Glutamatergic neuron (in vitro differentiated cells): ENCODE measurements at regions not wholly inside any gene's neighbourhood (a gene's known extent, or its start where the extent isn't known, plus 50 kb on each side); places are given as distances from the start of the nearest gene placed in this dataset.

ENCODE experiments used
- DNase-seq: peaks from one replicate; pipeline ENCODE4 v3.0.0; 2022
- H3K27ac Mint-ChIP-seq: one replicate; pipeline ENCODE4 v1.8.0; 2020; ENCODE audit warnings: mild to moderate bottlenecking, mixed read lengths, inconsistent platforms; ENCODE audit not compliant: unreplicated experiment
- H3K27me3 Mint-ChIP-seq: one replicate; pipeline ENCODE4 v1.8.0; 2020; ENCODE audit warnings: mild to moderate bottlenecking, moderate library complexity, mixed read lengths, inconsistent platforms; ENCODE audit not compliant: unreplicated experiment
- H3K36me3 Mint-ChIP-seq: one replicate; pipeline ENCODE4 v1.8.0; 2020; ENCODE audit warnings: mild to moderate bottlenecking, mixed read lengths, inconsistent platforms; ENCODE audit not compliant: unreplicated experiment
- H3K4me1 Mint-ChIP-seq: one replicate; pipeline ENCODE4 v1.8.0; 2020; ENCODE audit warnings: mild to moderate bottlenecking, low read depth, mixed read lengths, inconsistent platforms; ENCODE audit not compliant: unreplicated experiment
- H3K4me3 Mint-ChIP-seq: one replicate; pipeline ENCODE4 v1.8.0; 2020; ENCODE audit warnings: mild to moderate bottlenecking, mixed read lengths, inconsistent platforms; ENCODE audit not compliant: unreplicated experiment
- H3K9me3 Mint-ChIP-seq: one replicate; pipeline ENCODE4 v1.8.0; 2020; ENCODE audit warnings: mild to moderate bottlenecking, moderate library complexity, mixed read lengths, inconsistent platforms; ENCODE audit not compliant: unreplicated experiment
- CTCF ChIP-seq: fragments of 200-600 bp; sonication (generic); IDR thresholded peaks from one replicate; pipeline ENCODE4 v1.5.0; 2021; ENCODE audit not compliant: partially characterized antibody, unreplicated experiment

GRCh38 chr7:84614821-84615501, 420.4 kb upstream of the SEMA3A start:
- no peak overlapping the region for H3K27ac Mint-ChIP-seq
- peaks cover 3% of the 10 kb centered on the region for H3K4me1 Mint-ChIP-seq
- H3K9me3 Mint-ChIP-seq, result no peaks in the 10 kb centered on the region
- no peaks in the 10 kb centered on the region for H3K27me3 Mint-ChIP-seq
- no peaks in the 10 kb centered on the region for H3K36me3 Mint-ChIP-seq
- DNase-seq, result no peak
- no peak overlapping the region for H3K4me3 Mint-ChIP-seq
- no peak for TF ChIP-seq CTCF

GRCh38 chr7:84612981-84613681, 418.5 kb upstream of the SEMA3A start:
- H3K36me3 Mint-ChIP-seq, result no peaks in the 10 kb centered on the region
- DNase-seq, result no peak
- H3K27me3 Mint-ChIP-seq, result no peaks in the 10 kb centered on the region
- no peaks in the 10 kb centered on the region for H3K9me3 Mint-ChIP-seq
- no peak for TF ChIP-seq CTCF
- peaks cover 3% of the 10 kb centered on the region for H3K4me1 Mint-ChIP-seq
- no peak overlapping the region for H3K27ac Mint-ChIP-seq
- H3K4me3 Mint-ChIP-seq, result no peak overlapping the region

GRCh38 chr7:84611391-84611790, 416.8 kb upstream of the SEMA3A start:
- Mint-ChIP-seq H3K27ac (no peak overlapping the region), H3K4me3 (no peak overlapping the region), H3K36me3 (no peaks in the 10 kb centered on the region), H3K27me3 (no peaks in the 10 kb centered on the region), H3K4me1 (peaks cover 3% of the 10 kb centered on the region), H3K9me3 (no peaks in the 10 kb centered on the region)
- TF ChIP-seq CTCF, result no peak
- no peak for DNase-seq

GRCh38 chr7:84610390-84610789, 415.8 kb upstream of the SEMA3A start:
- peaks cover 3% of the 10 kb centered on the region for H3K4me1 Mint-ChIP-seq
- DNase-seq, result no peak
- no peak for TF ChIP-seq CTCF
- H3K9me3 Mint-ChIP-seq, result no peaks in the 10 kb centered on the region
- H3K27ac Mint-ChIP-seq, result no peak overlapping the region
- H3K4me3 Mint-ChIP-seq, result no peak overlapping the region
- no peaks in the 10 kb centered on the region for H3K27me3 Mint-ChIP-seq
- H3K36me3 Mint-ChIP-seq, result no peaks in the 10 kb centered on the region

- Mint-ChIP-seq H3K27ac (no peak overlapping the region), H3K9me3 (no peaks in the 10 kb centered on the region), H3K36me3 (no peaks in the 10 kb centered on the region), H3K27me3 (no peaks in the 10 kb centered on the region), H3K4me1 (no peaks in the 10 kb centered on the region), H3K4me3 (no peak overlapping the region)
- TF ChIP-seq CTCF, result no peak
- DNase-seq, result no peak
Observed at GRCh38 chr7:84605301-84605700, 410.7 kb upstream of the SEMA3A start.
